HL-60 (cell line): ENCODE measurements at regions not wholly inside any gene's neighbourhood (a gene's known extent, or its start where the extent isn't known, plus 50 kb on each side); places are given as distances from the start of the nearest gene placed in this dataset.

Source experiments
- DNase-seq, 2 experiments: peaks; one replicate each; pipeline ENCODE4 v3.0.0-alpha.2; 2010 to 2020; ENCODE audit warnings: low read depth in 1 of 2, low spot score in 1 of 2
- H3K27ac ChIP-seq: fragments of 250-450 bp; sonication (Bioruptor Pico); replicated peaks from 2 replicates; pipeline ENCODE4 v1.5.1; 2020; ENCODE audit warnings: mild to moderate bottlenecking, moderate library complexity
- H3K27me3 ChIP-seq: fragments of 250-450 bp; sonication (Bioruptor Pico); 2 replicates; pipeline ENCODE4 v1.5.1; 2021; ENCODE audit warnings: mild to moderate bottlenecking, moderate library complexity; ENCODE audit not compliant: insufficient read depth, poor library complexity, severe bottlenecking
- H3K4me3 ChIP-seq: replicated peaks from 2 replicates; pipeline ENCODE4 v1.5.1; 2011; ENCODE audit warnings: mild to moderate bottlenecking, control low read depth, low read length; ENCODE audit not compliant: insufficient read depth
- GABPA ChIP-seq: IDR thresholded peaks from 2 replicates; pipeline ENCODE4 v1.6.1; 2012; ENCODE audit warnings: low read depth
- POLR2AphosphoS5 ChIP-seq: IDR thresholded peaks from 2 replicates; pipeline ENCODE4 v1.6.1; 2012; ENCODE audit warnings: low read depth
- SPI1 ChIP-seq: IDR thresholded peaks from 2 replicates; pipeline ENCODE4 v1.6.1; 2012; ENCODE audit warnings: low read depth, mild to moderate bottlenecking, borderline replicate concordance
- TF ChIP-seq, protein P1 (sequence below): IDR thresholded peaks from 2 replicates; pipeline ENCODE4 v1.6.1; 2012; ENCODE audit warnings: low read depth; ENCODE audit not compliant: insufficient replicate concordance
- TF ChIP-seq, protein P2 (sequence below): IDR thresholded peaks from one replicate; pipeline ENCODE4 v1.5.1; 2011; ENCODE audit warnings: low read length, control low read depth, inconsistent platforms; ENCODE audit not compliant: insufficient read depth

DNA sequence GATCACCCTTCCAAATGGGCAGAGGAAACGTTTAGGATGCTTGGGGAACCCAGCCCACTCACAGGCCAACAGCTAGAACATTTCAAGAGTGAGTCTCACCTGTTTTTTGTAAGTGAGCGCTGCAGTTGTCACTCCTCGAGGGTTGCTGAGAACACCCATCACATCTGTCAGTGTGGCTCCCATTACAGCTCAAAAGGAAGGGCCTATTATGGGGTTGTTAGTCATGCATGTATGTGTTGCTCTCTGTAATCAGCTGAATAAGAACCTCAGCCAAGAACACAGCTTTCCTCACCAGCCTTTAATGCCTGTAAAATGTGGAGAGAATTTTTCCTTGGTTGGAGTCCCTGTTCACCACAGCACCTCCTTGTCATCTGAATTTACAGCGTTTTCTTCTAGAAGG lies 196.3 kb upstream of the KLF4 start:
- H3K27ac ChIP-seq = no peak overlapping the region
- TF ChIP-seq GABPA = no peak
- TF ChIP-seq, protein P1, sequence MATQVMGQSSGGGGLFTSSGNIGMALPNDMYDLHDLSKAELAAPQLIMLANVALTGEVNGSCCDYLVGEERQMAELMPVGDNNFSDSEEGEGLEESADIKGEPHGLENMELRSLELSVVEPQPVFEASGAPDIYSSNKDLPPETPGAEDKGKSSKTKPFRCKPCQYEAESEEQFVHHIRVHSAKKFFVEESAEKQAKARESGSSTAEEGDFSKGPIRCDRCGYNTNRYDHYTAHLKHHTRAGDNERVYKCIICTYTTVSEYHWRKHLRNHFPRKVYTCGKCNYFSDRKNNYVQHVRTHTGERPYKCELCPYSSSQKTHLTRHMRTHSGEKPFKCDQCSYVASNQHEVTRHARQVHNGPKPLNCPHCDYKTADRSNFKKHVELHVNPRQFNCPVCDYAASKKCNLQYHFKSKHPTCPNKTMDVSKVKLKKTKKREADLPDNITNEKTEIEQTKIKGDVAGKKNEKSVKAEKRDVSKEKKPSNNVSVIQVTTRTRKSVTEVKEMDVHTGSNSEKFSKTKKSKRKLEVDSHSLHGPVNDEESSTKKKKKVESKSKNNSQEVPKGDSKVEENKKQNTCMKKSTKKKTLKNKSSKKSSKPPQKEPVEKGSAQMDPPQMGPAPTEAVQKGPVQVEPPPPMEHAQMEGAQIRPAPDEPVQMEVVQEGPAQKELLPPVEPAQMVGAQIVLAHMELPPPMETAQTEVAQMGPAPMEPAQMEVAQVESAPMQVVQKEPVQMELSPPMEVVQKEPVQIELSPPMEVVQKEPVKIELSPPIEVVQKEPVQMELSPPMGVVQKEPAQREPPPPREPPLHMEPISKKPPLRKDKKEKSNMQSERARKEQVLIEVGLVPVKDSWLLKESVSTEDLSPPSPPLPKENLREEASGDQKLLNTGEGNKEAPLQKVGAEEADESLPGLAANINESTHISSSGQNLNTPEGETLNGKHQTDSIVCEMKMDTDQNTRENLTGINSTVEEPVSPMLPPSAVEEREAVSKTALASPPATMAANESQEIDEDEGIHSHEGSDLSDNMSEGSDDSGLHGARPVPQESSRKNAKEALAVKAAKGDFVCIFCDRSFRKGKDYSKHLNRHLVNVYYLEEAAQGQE = no peak
- no peak for TF ChIP-seq SPI1
- TF ChIP-seq POLR2AphosphoS5 = no peak
- TF ChIP-seq, protein P2, sequence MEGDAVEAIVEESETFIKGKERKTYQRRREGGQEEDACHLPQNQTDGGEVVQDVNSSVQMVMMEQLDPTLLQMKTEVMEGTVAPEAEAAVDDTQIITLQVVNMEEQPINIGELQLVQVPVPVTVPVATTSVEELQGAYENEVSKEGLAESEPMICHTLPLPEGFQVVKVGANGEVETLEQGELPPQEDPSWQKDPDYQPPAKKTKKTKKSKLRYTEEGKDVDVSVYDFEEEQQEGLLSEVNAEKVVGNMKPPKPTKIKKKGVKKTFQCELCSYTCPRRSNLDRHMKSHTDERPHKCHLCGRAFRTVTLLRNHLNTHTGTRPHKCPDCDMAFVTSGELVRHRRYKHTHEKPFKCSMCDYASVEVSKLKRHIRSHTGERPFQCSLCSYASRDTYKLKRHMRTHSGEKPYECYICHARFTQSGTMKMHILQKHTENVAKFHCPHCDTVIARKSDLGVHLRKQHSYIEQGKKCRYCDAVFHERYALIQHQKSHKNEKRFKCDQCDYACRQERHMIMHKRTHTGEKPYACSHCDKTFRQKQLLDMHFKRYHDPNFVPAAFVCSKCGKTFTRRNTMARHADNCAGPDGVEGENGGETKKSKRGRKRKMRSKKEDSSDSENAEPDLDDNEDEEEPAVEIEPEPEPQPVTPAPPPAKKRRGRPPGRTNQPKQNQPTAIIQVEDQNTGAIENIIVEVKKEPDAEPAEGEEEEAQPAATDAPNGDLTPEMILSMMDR = no peak
- H3K27me3 ChIP-seq = no peaks in the 10 kb centered on the region
- H3K4me3 ChIP-seq = no peak overlapping the region
- no peak for DNase-seq

DNA sequence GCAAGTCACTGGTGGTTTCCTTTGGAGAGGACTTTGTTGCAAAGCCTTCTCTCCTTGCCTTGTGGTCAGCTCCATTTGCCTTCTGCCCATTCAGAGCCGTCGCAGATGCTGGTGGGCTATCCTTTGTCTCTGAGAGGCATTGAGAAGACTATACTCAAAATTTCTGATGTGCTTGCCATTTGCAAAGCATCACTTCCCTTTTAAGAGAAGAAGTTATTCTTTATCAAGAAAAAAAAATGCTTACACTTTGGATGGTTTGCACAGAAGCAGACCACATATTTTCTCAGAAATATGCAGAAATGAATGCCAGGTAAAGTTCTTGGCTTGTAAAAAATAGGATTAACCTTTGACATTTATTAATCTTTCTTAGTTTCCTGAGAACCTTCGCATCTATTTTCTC lies 195.8 kb upstream of the KLF4 start:
- TF ChIP-seq POLR2AphosphoS5 (no peak), SPI1 (peak; percentile 60; the same call in 1 of the 2 replicates)
- TF ChIP-seq, protein P2 = no peak
- peak in 1 of 2 experiments; percentile 26 for DNase-seq
- no peaks in the 10 kb centered on the region for H3K27me3 ChIP-seq
- H3K27ac ChIP-seq = no peak overlapping the region
- no peak overlapping the region for H3K4me3 ChIP-seq

- peak in 1 of 2 experiments; percentile 12 for DNase-seq
Measured at GRCh38 chr9:107684224-107684623, 194.7 kb upstream of the KLF4 start.

More at GRCh38 chr9:107684224-107684623, 194.7 kb upstream of the KLF4 start:
- TF ChIP-seq GABPA = no peak
- TF ChIP-seq, protein P1 = no peak
- no peak for TF ChIP-seq SPI1
- no peak for TF ChIP-seq POLR2AphosphoS5
- TF ChIP-seq, protein P2 = no peak
- Histone ChIP-seq H3K27me3 (no peaks in the 10 kb centered on the region), H3K4me3 (no peak overlapping the region), H3K27ac (peak overlapping the region; percentile 42)
